NCI-H1048 (cell line): ENCODE measurements at regions not wholly inside any gene's neighbourhood (a gene's known extent, or its start where the extent isn't known, plus 50 kb on each side); places are given as distances from the start of the nearest gene placed in this dataset.
"Not testable (repeated sequence)": the region's sequence is repeated elsewhere in the genome, so short reads cannot be mapped to it uniquely, and the experiment has no call there.

Source experiments
- DNase-seq: peaks from one replicate; lab custom pipeline; 2025; lab: John Stamatoyannopoulos, UW

DNA sequence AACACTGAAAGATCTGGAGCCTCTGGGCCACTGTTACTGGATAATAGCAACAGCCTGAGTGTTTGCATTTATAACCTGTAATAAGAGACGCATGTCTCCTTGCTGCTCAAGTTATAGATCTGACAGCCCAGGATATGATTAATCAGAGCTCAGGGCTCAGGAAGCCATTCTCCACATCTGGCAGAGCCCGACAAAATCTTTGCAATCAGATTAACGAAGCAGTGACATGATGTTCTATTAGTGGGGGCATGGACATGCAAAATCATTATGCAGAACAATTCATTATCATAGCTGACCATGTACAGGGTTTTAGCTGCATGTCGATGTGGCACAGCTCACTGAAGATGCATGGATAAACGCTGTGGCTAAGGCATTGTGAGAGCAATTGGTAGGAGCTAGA is 730.3 kb downstream of the ZNF385D start:
- DNase-seq: no peak

- no peak for DNase-seq
Observed at GRCh38 chr3:21020043-21020442, 731.0 kb downstream of the ZNF385D start.

- DNase-seq: no peak
Observed at GRCh38 chr3:21017115-21017852, 733.7 kb downstream of the ZNF385D start.

- DNase-seq: no peak
Observed at GRCh38 chr3:21013566-21013965, 737.4 kb downstream of the ZNF385D start.

GRCh38 chr3:20999661-21000060 is 751.3 kb downstream of the ZNF385D start:
- DNase-seq: no peak

DNA sequence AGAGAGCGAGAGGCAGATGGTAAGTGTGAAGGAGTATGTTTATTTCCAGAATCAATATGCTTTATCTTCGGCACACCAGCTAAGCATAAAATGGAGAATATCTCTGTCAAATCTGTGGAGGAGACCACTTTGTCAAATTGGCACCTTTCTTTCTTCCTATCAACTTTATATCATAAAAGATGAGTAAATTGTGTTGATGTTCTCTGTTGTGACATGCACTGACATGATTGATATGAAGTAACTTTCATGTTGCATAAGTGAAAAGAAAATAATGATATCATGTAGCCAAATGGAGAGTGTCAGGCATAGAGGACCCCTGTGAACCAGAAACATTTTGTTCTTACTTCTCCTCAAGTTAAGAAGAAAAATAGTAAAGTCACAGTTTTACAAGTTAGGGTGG is 753.8 kb downstream of the ZNF385D start:
- DNase-seq: no peak

DNA sequence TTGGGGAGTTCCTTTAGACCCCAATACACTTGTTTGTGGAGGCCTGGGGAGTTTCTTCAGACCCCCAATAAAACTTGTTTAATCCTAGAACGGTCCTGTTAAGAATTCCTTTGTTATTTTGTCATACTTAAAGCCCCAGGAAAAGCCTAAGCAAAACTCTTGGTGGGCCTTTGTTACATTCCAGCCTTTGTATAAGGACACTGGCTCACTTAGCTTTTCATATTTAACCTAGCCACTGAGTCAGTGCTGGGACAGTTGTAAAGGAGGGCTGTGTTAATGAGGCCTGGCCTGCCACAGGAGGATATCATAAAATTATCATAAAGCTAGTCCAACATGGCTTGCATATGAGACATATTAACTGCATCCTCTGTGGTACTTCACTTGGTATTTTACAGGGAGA is 760.1 kb downstream of the ZNF385D start:
- DNase-seq: no peak

DNA sequence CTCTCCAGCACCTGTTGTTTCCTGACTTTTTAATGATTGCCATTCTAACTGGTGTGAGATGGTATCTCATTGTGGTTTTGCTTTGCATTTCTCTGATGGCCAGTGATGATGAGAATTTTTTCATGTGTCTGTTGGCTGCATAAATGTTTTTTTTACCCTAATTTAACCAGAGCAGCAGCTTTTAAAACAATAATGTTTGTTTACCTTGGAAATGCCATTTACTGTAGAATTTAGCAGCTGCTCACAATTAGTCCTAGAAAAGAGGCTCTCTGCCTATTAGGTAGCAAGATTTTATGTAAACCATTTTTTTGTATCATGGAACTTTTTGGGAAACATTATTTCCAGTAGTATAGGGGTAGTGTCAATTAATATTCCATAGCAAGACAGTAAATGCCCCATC is 761.4 kb downstream of the ZNF385D start:
- not testable (repeated sequence) for DNase-seq

DNA sequence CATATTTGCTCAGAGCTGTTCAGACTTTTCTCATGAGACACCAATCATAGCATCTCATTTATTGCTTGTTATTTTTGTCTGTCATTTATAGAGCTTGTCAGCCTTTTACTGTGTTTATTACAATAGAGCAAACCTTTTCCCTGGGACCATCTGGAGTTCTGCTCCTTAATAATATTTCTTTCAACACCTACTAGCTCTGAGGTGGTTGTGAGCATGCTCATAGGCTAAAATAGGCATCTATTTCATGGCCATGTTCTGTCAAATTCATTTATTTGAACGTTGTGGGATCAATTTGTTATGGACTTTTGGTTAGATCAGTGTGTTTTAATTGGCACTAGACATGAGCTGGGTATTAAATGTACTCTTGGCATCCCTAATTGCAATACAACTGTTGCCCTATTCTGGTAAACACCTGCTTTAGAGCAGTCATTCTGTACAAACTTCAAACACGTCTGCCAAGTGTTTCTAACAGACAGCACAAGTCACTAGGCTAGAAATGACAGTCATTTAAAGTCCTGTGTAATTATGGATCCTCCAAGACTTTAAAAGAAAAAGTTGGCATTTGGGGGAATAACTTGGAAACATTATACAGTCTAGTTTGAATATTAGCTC is 766.3 kb downstream of the ZNF385D start:
- no peak for DNase-seq

DNA sequence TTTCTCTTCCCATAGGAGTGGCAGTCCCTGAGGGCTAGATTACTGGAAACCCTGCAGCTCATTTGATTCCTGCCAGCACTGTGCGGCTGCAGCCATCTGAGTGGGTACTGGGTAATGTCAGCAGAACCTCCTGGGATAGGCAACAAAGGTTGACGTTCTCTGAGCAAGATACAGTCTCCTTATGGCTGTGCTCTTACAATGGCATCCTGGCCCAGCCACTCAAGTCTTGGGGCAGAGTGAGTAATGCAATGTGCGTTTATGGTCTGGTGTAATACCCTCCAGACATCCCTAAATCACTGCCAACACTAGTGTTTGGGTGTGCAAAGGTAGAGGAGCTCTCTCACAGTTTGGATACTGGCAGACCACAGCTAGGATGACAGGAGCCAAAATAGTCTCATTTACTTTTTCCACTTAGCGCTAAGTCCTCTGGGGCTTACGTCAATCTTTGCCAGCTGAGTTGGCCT is 775.8 kb downstream of the ZNF385D start:
- DNase-seq: no peak

DNA sequence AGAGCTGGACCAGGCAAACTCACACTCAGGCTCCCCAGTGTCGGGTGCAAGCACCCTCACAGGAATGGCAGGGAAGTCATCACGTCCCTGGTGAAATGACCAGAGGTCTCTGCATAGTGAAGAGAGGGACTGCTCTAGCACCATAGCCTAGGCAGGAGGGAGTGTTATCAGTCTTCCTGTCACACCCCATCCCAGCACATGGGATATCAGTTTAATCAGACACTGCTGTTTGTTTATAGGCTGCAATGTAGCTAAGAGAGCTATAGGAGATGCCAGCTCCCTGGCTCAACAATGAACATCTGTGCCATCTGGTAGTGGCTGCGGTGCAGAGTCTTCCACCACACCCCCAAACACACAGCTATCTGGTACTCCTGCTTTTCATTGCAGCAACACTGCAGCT is 776.6 kb downstream of the ZNF385D start:
- DNase-seq: no peak

DNA sequence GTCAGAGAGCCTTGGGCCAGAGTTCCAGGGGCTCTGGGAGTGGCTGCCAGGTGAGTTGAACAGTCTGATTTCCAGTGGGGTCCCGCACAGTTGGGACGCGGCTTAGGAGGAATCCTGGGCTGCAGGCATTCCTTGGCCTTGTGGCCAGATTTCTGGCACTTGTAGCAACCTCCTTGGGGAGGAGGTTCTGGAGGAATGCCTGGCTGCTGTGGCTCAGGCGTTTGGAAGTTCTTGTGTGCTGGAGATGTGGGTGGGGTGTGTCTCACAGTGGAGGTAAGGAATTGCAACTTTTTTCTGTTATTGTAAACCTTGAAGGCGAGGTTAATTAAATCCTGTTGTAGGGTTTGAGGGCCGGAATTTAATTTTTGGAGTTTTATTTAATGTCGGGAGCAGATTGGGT is 780.2 kb downstream of the ZNF385D start:
- DNase-seq: not testable (repeated sequence)

DNA sequence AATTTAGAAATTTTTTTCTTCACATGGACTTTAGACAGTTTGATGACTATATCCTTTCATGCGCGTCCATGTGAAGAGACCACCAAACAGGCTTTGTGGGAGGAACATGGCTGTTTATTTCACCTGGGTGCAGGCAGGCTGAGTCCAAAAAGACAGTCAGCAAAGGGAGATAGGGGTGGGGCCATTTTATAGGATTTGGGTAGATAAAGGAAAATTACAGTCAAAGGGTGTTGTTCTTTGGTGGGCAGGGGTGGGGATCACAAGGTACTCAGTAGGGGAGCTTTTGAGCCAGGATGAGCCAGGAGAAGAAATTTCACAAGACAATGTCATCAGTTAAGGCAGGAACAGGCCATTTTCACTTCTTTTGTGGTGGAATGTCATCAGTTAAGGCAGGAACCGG is 781.5 kb upstream of the SGO1 start:
- DNase-seq: not testable (repeated sequence)

GRCh38 chr3:20958161-20958560 is 772.2 kb upstream of the SGO1 start:
- DNase-seq: no peak

DNA sequence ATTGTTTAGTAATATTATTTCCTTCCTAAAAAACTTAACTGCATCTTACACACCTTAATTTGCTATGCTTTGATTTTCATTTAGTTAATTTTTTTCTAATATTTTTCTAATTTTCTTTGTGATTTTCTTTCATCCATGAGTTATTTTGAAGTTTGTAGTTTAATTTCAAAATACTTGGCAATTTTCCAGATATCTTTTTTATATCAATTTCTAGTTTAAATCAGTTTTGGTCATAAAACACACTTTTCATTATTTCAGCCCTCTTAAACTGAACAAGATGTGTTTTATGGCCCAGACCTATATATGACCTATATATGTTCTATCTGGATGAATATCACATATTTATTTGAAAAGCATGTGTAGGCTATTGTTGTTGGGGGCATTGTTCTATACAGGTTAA is 759.9 kb upstream of the SGO1 start:
- DNase-seq: no peak

GRCh38 chr3:20935791-20936190 is 749.8 kb upstream of the SGO1 start:
- DNase-seq: no peak

- DNase-seq: no peak
Observed at GRCh38 chr3:20931834-20932233, 745.8 kb upstream of the SGO1 start.

DNA sequence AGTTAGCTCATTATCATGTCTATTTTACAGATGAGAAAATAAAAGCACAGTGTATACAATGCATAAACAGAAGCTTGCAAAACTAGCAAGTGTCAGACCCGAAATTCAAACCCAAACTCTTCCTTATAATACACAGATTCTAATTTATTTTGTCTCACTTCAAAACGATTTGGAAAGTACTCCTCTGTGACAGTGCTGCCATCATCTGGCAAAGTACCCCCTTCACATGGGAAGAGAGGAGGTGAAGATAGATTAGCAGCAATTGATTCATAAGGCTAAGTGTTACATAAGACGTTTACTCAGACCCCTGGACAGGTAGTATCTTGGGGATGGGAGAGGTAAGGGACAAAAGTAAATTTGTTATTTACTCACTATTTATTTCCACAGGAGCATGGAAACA is 744.0 kb upstream of the SGO1 start:
- peak; percentile 2 for DNase-seq

- peak; percentile 55 for DNase-seq
Observed at GRCh38 chr3:20924646-20925385, 738.8 kb upstream of the SGO1 start.

DNA sequence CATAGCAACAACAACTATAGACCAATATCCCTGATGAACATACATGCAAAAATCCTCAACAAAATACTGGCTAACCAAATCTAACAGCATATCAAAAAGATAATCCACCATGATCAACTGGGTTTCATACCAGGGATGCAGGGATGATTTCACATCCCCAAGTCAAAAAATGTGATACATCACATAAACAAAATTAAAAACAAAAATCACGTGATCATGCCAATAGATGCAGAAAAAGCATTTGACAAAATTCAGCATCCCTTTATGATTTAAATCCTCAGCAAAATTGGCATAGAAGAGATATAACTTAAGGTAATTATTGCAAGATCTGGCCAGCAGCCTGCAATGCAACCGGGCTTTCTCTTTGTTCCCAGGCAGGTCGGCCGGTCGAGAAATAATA is 735.1 kb upstream of the SGO1 start:
- DNase-seq: not testable (repeated sequence)

DNA sequence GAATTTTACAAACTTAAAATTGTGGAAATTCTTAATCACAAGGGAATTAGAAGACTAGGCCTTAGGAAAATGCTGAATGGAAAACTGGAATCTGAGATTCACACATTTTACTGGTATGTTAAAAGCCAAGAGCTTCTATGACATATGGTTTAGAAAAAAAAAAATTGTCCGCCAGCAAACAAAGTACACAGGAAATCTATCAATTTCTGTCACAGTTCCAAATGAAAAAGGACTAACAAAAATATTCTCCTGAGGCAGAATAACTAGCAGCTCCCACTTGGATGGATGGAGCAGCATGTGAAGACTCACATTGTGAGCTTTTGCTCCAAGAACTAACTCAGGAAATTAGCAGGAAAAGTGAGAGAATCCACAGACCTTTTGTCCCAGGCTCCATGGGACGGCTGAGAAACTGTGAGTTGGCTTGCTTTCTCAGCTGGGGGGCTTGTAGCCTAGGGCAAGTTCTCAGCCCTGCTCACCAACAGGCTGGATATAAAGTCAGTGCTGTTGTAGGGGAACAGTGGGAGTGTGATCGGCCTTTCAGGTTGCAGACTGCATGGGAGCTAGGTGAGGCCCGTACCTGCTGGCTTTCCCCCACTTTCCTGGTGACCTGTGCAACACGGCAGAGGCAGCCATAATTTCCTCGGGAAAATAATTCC is 731.1 kb upstream of the SGO1 start:
- DNase-seq: no peak

DNA sequence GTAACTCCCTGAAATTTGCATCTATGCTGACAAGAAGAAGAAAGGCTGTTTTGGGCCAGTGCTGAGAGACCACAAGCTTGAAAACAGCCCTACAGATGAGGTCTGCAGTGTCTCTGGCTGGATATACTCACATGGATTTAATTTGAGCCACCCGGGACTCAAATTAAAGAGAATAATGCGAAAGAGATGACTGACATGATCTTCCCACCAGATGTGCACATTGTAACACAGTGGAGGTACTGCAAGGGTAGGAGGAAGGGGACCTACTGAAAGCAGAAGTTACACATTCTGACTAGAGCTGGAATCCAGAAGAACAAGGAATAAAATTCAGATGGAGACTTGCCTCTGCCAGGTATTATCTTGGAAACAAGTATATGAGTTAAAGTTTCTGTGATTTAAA is 728.3 kb upstream of the SGO1 start:
- no peak for DNase-seq

- no peak for DNase-seq
Observed at GRCh38 chr3:20912406-20912805, 726.4 kb upstream of the SGO1 start.
